Renal pelvis (tissue), 1 donor: ENCODE measurements at regions not wholly inside any gene's neighbourhood (a gene's known extent, or its start where the extent isn't known, plus 50 kb on each side); places are given as distances from the start of the nearest gene placed in this dataset.

ENCODE experiments used
- DNase-seq: peaks from one replicate; pipeline ENCODE4 v3.0.0-alpha.2; 2013

DNA sequence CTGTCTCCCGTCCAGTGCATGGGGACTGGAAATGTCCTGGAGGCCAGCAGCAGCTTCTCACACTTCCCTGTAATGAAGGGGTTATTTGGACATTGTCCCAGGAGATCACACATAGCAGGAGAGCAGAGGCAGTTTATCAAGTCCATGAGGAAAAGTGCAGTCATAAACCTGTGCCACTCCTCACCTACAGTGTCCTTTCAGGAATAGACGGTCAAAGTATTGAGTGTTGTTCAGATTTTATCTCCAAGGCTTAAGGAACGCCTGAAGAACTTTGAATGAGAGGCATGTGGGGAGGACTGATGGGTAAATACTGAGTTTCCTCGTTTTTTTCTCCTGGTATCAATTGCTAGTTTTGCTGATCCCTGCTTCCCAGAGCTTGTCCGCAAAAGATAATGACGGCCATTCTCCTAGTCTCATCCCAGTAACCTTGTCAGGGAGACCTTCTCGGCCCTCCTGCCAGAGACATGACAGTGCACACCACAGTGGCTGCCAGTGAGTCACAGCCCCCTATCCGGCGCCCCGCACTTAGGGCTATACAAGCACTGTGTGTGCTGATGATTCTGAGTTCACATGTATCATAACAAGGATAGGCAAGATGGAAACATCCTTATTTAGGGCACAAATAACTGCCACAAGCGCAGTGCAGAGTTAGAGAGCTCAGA is 495.5 kb upstream of the MGMT start:
- no peak for DNase-seq

DNA sequence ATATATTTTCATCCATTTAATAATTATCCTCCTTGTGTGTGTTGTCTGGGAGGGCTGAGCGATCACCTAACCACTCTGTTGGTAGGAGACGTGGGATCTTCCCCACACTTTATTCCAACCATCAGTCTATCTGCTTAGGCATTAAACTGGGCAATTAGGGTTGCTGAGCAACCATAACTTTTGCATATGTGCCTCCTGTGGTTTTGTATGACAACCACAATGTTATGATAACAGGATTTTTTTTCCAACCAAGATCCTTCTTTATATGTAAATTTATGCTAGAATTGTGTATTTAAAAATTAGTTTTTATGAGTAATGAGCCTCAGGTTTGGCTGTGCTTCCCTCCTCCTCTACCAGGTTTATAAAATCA is 495.0 kb upstream of the MGMT start:
- no peak for DNase-seq

DNA sequence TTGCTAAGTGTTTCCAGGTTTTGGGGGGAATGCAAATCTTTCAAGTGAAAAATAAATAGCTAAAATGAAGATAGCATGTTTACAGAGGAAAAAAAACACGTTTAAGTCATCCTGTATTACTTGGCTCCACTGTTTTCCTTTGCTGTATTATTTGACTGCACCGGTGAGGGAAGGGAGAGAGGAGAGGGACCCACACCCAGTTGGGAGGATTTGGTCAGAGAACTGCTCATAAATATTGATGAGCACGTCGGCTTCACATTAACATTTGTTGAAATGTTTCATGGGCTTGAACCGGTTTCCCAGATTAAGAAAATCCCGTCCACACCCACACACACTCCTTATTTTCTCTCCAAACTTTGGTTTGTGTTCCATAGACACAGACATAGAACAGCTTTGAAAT is 493.8 kb upstream of the MGMT start:
- no peak for DNase-seq

DNA sequence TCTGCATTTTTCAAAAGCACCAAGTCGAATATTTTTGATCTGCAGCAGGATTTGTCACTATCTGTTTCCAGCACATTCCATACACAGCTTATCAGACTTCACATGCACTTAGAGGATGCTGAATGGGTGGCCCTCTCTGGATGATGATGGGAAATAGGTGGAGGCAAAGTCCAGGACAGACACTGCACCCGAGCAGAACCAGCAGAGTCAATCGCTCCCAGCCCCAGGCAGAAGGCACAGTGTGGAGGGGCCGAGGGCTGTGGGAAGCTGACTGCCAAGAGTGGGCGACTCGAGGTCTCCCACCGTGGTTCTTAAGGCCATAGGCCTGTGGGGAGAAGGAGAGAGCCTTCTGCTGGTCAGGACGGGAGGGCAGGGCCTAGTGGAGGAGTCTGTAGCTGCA is 490.2 kb upstream of the MGMT start:
- DNase-seq, result no peak

GRCh38 chr10:128978211-128978610 is 488.8 kb upstream of the MGMT start:
- no peak for DNase-seq

GRCh38 chr10:128979405-128979804 is 487.6 kb upstream of the MGMT start:
- no peak for DNase-seq

GRCh38 chr10:128981251-128981650 is 485.8 kb upstream of the MGMT start:
- DNase-seq, result no peak

- no peak for DNase-seq
These were observed 485.0 kb upstream of the MGMT start for GRCh38 chr10:128981881-128982615.

- DNase-seq, result no peak
These were observed 484.5 kb upstream of the MGMT start for GRCh38 chr10:128982616-128982915.

DNA sequence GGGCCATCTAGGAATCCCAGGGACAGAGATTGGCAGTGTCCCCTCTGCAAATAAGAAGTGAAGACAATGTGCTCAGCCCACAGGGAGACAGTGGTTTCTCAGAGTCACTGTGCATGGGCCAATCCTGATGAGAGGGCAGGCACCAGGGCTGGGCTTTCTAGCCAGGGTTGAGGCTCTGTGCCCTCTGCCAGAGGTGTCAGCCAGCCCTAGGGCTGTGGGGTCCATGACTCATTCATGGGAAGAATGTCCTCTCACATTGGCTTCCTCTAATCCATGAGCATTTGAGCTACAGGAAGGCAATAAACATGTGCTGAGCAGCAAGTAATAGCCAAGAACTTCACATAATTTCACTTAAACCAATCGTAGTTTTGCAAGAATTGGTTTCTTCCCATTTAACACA is 482.0 kb upstream of the MGMT start:
- DNase-seq, result no peak

DNA sequence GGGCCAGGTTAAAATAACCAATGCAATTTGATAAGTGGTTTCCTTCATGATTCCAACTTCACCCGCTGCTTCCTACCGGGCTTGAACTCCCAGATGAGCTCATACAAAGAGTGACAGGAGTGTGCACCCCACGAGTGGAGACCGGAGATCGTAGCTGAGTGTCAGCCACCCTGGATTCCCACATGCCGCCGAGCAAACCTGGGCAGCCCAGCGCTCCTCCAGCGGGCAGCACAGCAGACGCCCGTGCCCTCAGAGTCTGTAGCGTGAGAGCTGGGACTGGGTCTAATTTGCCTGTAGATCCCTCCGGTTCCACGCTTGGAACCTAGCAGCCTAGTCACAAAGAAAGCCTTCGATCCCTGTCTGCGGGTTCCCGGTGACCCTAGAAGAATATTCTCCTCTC is 476.1 kb upstream of the MGMT start:
- DNase-seq, result no peak

DNA sequence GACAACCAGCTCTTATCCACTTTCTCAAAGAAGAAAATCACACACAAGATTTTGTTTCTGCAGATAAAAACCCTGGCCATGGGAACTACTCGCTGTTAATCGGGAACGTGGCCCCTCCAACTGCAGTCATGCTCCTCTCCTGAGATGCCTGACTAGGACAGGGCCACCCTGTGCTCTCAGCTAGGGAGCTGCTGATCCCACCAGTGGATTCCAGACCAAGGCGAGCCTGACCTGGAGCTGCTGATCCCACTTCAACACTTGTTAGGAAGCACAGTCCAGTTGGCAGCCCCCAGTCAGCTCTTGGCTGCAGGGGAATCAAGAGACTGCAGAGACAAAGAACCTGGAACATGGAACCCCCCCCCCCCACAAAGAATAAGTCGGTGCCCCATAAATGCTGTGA is 474.3 kb upstream of the MGMT start:
- no peak for DNase-seq

DNA sequence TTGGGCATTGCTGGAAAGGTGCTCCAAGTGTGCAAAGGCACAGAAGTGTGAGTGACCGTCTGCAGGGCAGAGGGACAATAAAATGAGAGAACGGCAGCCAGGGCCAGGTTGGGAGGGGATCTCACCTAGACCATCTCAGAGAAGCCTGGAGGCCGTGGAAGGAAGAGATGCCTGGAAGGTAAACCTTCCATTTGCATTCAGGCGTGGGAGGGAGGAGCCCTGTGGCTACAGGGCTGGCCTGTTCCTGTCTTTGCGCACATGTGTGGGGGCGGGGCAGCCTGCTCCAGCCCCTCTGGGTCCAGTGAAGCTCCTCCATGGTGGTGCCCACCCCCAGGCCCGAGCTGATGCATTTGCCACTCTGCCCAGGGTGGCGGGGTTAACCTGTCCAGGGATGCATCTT is 473.6 kb upstream of the MGMT start:
- no peak for DNase-seq

DNA sequence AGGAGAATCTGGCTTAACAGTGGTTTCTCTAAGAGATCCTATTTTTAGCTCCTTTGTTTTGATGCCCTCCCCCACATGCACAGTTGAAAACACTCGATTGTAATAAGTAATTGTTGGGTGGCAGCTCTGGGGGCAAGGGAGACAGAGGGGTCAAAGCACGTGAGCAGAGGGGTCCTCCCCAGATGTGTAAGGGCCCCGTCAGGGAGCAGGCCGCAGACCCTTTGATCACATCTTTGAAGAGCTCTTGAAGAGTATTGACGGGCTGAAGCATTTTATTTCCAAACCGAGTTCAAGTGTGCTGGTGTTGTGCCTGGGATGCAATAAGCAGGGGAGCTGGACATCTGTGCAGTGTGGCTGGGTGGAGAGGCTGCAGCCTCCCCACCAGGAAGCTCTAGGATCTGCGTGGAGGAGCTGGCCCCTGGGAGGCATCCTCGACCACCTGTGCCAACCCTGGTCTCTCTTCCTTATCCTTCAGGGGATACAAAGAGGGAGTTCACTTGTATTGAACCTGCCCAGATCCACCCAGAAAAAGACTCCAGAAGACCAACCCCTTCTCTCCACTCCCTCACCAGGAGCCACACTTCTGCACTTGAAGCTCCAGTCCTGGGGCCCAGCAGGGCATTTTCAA is 473.0 kb upstream of the MGMT start:
- DNase-seq, result no peak

- no peak for DNase-seq
These were observed 472.4 kb upstream of the MGMT start for GRCh38 chr10:128994598-128995143.

DNA sequence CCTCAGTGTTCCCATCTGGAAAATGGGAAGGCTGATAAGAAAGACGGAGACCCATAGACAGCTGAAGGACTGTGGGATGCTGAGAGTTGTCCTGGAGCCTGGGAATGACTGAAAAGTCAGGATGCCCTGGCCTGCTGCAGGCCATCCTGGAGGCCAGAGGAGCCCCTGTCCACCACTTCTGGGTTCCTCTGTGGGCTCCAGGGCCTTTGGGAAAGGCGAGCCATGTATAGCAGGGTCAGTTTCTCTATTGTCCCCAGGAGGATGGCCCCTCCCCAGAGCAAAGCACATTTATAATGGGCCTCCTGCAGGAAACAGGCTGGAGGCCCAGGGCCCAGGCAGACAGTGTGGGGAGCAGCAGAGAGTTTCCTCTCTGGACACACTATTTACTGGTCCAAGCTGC is 471.4 kb upstream of the MGMT start:
- no peak for DNase-seq

DNA sequence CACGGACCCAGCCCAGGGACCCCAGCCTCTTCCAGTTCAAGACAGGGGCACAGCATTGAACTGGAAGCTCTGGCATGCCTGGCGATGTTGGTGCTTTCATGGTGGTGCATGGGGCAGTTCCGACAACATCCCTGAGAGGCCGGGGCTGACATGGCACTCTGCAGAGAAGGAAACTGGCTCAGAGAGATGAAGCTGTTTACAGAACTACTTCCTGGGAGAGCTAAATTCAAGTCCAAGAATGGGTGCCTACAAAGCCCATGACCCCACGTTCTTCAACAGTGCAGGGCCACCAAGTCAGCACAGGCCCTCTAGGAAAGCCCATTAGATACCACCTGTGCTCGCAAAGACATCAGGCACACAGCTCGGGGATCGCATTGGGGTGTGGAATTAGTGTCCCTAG is 470.9 kb upstream of the MGMT start:
- DNase-seq, result no peak

DNA sequence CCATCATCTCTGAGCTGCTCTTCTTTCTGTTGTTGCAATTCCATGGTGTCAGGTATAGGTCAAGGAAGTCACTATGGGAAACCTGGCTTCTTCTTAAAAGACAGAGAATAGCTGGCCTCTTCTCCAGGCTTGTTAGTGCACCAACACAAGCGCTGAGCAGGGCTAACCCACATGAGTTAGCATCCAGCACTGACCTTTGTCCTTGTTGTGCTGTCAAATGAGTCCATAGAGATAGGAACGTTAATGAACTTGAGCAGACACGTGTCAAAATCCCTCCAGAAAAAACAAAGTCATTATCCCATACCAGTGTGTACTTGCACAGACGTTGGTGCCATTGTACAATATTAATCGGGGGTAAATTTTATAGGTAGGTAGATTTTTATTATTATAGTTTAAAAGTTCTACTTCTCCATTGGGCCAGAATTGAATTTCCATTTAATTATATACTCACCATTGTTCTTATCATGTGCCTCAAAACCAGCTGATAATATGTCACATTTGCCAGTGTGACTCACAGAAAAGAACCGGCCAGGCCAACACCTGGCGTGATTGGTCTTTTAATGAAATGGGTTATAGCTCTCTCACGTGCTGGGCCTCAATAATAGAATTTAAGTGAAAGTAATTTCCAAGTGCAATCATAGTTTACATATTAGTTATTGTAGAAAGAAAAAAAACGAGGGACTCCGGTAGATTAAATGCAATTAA is 468.8 kb upstream of the MGMT start:
- DNase-seq, result no peak

GRCh38 chr10:129004398-129004797 is 462.6 kb upstream of the MGMT start:
- no peak for DNase-seq

DNA sequence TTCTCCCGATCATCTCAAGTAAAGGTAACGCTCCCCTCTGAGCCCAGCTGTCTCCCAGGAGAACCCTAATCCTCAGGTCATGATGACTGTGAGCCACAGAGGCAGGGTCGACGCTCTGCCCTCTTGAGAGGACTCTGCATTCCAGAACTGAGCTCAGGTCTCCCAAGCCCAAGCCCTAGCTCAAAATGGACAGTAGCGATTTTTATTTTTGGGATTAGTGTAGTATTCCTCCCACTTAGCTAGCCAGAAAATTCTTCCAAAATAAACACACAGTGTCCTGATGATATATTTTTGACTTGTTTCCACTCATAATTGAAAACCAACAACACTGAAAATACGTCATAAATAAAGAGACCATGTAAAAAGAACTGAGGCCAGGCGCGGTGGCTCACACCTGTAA is 462.0 kb upstream of the MGMT start:
- DNase-seq, result no peak

- DNase-seq, result no peak
These were observed 461.2 kb upstream of the MGMT start for GRCh38 chr10:129005804-129006203.

GRCh38 chr10:129018511-129018910 is 448.5 kb upstream of the MGMT start:
- DNase-seq, result no peak
